VCaP (cell line): ENCODE measurements at regions not wholly inside any gene's neighbourhood (a gene's known extent, or its start where the extent isn't known, plus 50 kb on each side); places are given as distances from the start of the nearest gene placed in this dataset.
"Not testable (repeated sequence)": the region's sequence is repeated elsewhere in the genome, so short reads cannot be mapped to it uniquely, and the experiment has no call there.

Experiments used
- H3K27ac ChIP-seq: fragments of 450-650 bp; 2 replicates; pipeline ENCODE4 v1.5.1; 2017
- CTCF ChIP-seq: fragments of 450-650 bp; conservative IDR thresholded peaks from 2 replicates; pipeline ENCODE4 v1.5.1; 2017; ENCODE audit warnings: mild to moderate bottlenecking, moderate library complexity

GRCh38 chr13:104510422-104510821, 1444.2 kb upstream of the SLC10A2 start:
- no peak for TF ChIP-seq CTCF
- no peak overlapping the region for H3K27ac ChIP-seq

DNA sequence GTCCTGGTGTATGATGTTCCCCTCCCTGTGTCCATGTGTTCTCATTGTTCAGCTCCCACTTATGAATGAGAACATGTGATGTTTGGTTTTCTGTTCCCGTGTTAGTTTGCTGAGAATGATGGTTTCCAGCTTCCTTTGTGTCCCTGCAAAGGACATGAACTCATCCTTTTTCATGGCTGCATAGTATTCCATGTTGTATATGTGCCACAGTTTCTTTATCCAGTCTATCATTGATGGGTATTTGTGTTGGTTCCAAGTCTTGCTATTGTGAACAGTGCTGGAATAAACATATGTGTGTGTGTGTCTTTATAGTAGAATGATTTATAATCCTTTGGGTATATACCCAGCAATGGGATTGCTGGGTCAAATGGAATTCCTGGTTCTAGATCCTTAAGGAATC, 1427.3 kb upstream of the SLC10A2 start:
- H3K27ac ChIP-seq: not testable (repeated sequence)

GRCh38 chr13:104491916-104492315, 1425.7 kb upstream of the SLC10A2 start:
- no peak for TF ChIP-seq CTCF
- H3K27ac ChIP-seq: no peak overlapping the region

DNA sequence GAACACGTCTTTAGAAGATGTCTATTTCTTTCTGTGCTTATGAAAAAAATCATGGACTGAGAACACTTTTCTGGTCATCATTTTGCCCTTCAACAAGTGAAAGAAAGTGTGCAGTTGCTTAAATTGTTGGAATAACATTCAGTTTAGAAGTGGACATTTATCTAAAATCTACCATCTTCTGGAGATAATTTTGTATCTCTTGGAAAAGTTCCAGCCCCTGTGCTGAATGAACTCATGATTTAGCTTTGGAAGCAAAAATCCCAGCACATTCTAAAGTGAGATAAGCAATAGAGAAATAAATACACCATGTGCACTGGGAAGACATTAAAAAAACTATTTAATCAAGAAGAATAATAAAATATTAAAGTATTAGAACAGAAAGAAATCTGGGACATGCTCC, 1420.8 kb upstream of the SLC10A2 start:
- H3K27ac ChIP-seq: no peak overlapping the region
- TF ChIP-seq CTCF: no peak

GRCh38 chr13:104485571-104485970, 1419.4 kb upstream of the SLC10A2 start:
- peak overlapping the region; percentile 1; the same call in 1 of the 2 replicates for H3K27ac ChIP-seq
- TF ChIP-seq CTCF: no peak

DNA sequence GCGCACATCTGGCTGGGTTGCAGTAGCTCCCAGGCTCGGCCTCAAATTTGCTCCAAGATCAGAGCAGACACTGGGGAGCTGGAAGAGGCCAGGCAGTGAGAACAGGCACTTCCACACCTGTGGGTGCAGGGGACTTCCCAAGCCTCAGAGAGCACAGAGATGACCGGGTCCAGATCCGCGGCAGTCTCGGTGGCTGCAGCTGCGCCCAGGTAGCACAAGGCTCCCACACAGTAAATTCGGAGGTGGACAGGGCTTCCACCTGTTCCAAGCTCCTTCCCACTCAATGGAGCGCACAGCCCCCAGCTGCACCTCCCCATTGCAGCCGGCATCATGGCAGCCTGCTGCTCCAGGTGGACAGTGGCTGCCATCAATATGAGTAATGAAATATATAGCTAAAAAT, 1417.4 kb upstream of the SLC10A2 start:
- TF ChIP-seq CTCF: no peak
- no peak overlapping the region for H3K27ac ChIP-seq

- TF ChIP-seq CTCF: no peak
- no peak overlapping the region for H3K27ac ChIP-seq
Measured at GRCh38 chr13:104477261-104477660, 1411.0 kb upstream of the SLC10A2 start.

- no peak for TF ChIP-seq CTCF
- H3K27ac ChIP-seq: no peak overlapping the region
Measured at GRCh38 chr13:104473936-104474335, 1407.7 kb upstream of the SLC10A2 start.
